PC-3 (cell line): ENCODE measurements at regions not wholly inside any gene's neighbourhood (a gene's known extent, or its start where the extent isn't known, plus 50 kb on each side); places are given as distances from the start of the nearest gene placed in this dataset.

Experiments
- EZH2 ChIP-seq: fragments of 300-600 bp; sonication (generic); IDR thresholded peaks from one replicate; pipeline ENCODE4 v1.6.1; 2017; ENCODE audit warnings: antibody characterized with exemption, mild to moderate bottlenecking, low read length; ENCODE audit not compliant: unreplicated experiment
- EZH2phosphoT487 ChIP-seq: fragments of 300-600 bp; sonication (generic); IDR thresholded peaks from 2 replicates; pipeline ENCODE4 v1.6.1; 2018; ENCODE audit warnings: mild to moderate bottlenecking, antibody characterized with exemption, low read length, borderline replicate concordance
- TF ChIP-seq, protein P1 (sequence below): fragments of 300-600 bp; sonication (generic); conservative IDR thresholded peaks from 2 replicates; pipeline ENCODE4 v1.5.1; 2017; ENCODE audit warnings: antibody characterized with exemption, low read depth, mild to moderate bottlenecking, low read length

DNA sequence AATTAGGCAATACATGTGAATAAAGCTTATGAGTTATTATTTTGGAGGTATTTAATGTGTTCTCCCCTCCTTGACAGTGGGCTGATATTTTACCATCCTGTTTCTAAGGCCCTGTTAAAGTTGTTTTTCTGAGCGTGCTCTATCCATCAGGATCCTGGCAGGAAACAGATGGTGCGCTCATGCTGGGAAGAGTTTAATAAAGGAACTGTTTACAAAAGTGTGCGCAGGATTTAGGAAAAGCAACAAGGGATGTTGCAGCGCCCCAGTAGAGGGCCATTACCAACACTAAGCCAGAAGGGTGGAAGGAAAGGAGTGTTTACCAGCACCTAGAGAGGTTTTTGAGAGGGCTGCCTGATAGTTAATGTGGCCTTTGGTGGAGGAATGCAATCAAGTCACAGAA, 374.5 kb downstream of the KCNRG start:
- TF ChIP-seq, protein P1, sequence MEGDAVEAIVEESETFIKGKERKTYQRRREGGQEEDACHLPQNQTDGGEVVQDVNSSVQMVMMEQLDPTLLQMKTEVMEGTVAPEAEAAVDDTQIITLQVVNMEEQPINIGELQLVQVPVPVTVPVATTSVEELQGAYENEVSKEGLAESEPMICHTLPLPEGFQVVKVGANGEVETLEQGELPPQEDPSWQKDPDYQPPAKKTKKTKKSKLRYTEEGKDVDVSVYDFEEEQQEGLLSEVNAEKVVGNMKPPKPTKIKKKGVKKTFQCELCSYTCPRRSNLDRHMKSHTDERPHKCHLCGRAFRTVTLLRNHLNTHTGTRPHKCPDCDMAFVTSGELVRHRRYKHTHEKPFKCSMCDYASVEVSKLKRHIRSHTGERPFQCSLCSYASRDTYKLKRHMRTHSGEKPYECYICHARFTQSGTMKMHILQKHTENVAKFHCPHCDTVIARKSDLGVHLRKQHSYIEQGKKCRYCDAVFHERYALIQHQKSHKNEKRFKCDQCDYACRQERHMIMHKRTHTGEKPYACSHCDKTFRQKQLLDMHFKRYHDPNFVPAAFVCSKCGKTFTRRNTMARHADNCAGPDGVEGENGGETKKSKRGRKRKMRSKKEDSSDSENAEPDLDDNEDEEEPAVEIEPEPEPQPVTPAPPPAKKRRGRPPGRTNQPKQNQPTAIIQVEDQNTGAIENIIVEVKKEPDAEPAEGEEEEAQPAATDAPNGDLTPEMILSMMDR, result no peak
- no peak for TF ChIP-seq EZH2
- TF ChIP-seq EZH2phosphoT487, result no peak
